ENCODE measurements at regions not wholly inside any gene's neighbourhood (a gene's known extent, or its start where the extent isn't known, plus 50 kb on each side); places are given as distances from the start of the nearest gene placed in this dataset.

DNA sequence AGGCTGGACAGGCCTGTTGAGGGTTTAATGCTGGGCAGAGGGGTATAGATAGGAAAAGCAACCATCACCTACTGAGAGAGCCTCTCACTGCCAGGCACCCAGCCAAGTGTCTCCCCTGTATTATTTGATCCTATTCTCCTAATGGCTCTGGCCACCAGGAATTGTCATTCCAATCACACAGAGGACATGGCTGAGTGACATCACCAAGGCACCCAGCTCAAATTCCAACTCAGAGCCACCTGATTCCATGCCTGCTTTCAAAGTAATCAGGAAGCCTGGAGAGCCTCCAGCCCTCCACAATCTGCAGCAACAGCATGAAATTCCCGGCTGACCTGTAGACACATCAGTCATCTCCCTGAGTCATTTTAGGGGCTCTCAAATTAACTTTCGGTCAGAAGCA, 368.9 kb upstream of the C16orf82 start:
- TF ChIP-seq, protein P1, sequence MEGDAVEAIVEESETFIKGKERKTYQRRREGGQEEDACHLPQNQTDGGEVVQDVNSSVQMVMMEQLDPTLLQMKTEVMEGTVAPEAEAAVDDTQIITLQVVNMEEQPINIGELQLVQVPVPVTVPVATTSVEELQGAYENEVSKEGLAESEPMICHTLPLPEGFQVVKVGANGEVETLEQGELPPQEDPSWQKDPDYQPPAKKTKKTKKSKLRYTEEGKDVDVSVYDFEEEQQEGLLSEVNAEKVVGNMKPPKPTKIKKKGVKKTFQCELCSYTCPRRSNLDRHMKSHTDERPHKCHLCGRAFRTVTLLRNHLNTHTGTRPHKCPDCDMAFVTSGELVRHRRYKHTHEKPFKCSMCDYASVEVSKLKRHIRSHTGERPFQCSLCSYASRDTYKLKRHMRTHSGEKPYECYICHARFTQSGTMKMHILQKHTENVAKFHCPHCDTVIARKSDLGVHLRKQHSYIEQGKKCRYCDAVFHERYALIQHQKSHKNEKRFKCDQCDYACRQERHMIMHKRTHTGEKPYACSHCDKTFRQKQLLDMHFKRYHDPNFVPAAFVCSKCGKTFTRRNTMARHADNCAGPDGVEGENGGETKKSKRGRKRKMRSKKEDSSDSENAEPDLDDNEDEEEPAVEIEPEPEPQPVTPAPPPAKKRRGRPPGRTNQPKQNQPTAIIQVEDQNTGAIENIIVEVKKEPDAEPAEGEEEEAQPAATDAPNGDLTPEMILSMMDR (IDR thresholded peaks at IDR 0.05; ENCODE audit: low read depth, low read length), result no peak
- no peak for TF ChIP-seq EZH2phosphoT487 (IDR thresholded peaks at IDR 0.05; ENCODE audit: low read depth)

Data from OCI-LY3 (cell line).